MM.1S (cell line): ENCODE measurements at regions not wholly inside any gene's neighbourhood (a gene's known extent, or its start where the extent isn't known, plus 50 kb on each side); places are given as distances from the start of the nearest gene placed in this dataset.

Experiments used
- EZH2phosphoT487 ChIP-seq: fragments of 300-600 bp; sonication (generic); IDR thresholded peaks from 2 replicates; pipeline ENCODE4 v1.6.1; 2018; ENCODE audit warnings: antibody characterized with exemption, low read length
- TF ChIP-seq, protein P1 (sequence below): fragments of 300-600 bp; sonication (generic); IDR thresholded peaks from 2 replicates; pipeline ENCODE4 v1.5.1; 2016; ENCODE audit warnings: antibody characterized with exemption, low read length, mixed read lengths

DNA sequence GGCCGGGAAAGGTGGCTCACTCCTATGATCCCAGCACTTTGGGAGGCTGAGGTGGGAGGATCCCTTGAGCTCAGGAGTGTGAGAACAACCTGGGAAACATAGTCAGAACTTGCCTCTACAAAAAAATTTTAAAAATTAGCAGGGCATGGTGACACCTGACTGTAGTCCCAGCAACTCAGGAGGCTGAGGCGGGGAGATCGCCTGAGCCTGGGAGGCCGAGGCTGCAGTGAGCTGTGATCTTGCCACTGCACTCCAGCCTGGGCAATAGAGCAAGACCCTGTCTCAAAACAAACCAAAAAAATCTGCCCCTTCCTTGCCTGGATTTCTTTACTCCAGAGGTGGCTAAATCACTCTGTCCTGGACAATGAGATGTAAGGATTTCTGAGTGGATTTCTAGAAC is 197.7 kb downstream of the NRP2 start:
- TF ChIP-seq, protein P1, sequence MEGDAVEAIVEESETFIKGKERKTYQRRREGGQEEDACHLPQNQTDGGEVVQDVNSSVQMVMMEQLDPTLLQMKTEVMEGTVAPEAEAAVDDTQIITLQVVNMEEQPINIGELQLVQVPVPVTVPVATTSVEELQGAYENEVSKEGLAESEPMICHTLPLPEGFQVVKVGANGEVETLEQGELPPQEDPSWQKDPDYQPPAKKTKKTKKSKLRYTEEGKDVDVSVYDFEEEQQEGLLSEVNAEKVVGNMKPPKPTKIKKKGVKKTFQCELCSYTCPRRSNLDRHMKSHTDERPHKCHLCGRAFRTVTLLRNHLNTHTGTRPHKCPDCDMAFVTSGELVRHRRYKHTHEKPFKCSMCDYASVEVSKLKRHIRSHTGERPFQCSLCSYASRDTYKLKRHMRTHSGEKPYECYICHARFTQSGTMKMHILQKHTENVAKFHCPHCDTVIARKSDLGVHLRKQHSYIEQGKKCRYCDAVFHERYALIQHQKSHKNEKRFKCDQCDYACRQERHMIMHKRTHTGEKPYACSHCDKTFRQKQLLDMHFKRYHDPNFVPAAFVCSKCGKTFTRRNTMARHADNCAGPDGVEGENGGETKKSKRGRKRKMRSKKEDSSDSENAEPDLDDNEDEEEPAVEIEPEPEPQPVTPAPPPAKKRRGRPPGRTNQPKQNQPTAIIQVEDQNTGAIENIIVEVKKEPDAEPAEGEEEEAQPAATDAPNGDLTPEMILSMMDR: no peak
- no peak for TF ChIP-seq EZH2phosphoT487
